PC-9 (cell line): ENCODE measurements at regions not wholly inside any gene's neighbourhood (a gene's known extent, or its start where the extent isn't known, plus 50 kb on each side); places are given as distances from the start of the nearest gene placed in this dataset.

Experiments used
- BruUV-seq: library from RNA; stranded (reverse); fragments of 400-500 nt; replicated peaks from 2 replicates; lab custom pipeline; 2021; lab: Mats Ljungman, UMichigan
- CTCF ChIA-PET: fragments of 300-600 bp; sonication (Branson Sonifier 250); formaldehyde crosslinking; loops from one replicate; lab custom pipeline; 2022; ENCODE audit warnings: antibody characterized with exemption; lab: Charles Lee
- POLR2A ChIA-PET: fragments of 300-600 bp; sonication (Branson Sonifier 250); formaldehyde crosslinking; loops from one replicate; lab custom pipeline; 2022; ENCODE audit warnings: antibody characterized with exemption; ENCODE audit not compliant: unreplicated experiment; lab: Charles Lee
- DNase-seq, 2 experiments: peaks; one replicate each; pipeline versions ENCODE4 v3.0.0 to v3.0.0-alpha.2; 2015 to 2022; ENCODE audit warnings: mixed read lengths in 1 of 2
- H2AFZ ChIP-seq: fragments of 200-600 bp; sonication (generic); 2 replicates; pipeline ENCODE4 v1.8.1; 2017; ENCODE audit warnings: antibody characterized with exemption
- H3F3A ChIP-seq: fragments of 200-600 bp; sonication (generic); 2 replicates; pipeline ENCODE4 v1.8.1; 2017; ENCODE audit warnings: antibody characterized with exemption, mild to moderate bottlenecking, low read depth; ENCODE audit not compliant: insufficient read depth
- H3K27ac ChIP-seq: fragments of 200-600 bp; sonication (generic); 2 replicates; pipeline ENCODE4 v1.6.1; 2016; ENCODE audit warnings: mixed run types
- H3K27me3 ChIP-seq: fragments of 200-600 bp; sonication (generic); 2 replicates; pipeline ENCODE4 v1.6.1; 2016; ENCODE audit warnings: low read depth, mixed run types; ENCODE audit not compliant: insufficient read depth
- H3K36me3 ChIP-seq: fragments of 200-600 bp; sonication (generic); 2 replicates; pipeline ENCODE4 v1.6.1; 2016; ENCODE audit warnings: low read depth, mixed run types
- H3K4me1 ChIP-seq: fragments of 200-600 bp; sonication (generic); replicated peaks from 2 replicates; pipeline ENCODE4 v1.6.1; 2016; ENCODE audit warnings: mixed run types; ENCODE audit not compliant: insufficient read depth
- H3K4me2 ChIP-seq: fragments of 200-600 bp; sonication (generic); 2 replicates; pipeline ENCODE4 v1.6.1; 2017; ENCODE audit warnings: mixed run types
- H3K4me3 ChIP-seq: fragments of 200-600 bp; sonication (generic); 2 replicates; pipeline ENCODE4 v1.6.1; 2016; ENCODE audit warnings: mixed run types
- H3K79me2 ChIP-seq: fragments of 200-600 bp; sonication (generic); 2 replicates; pipeline ENCODE4 v1.6.1; 2017; ENCODE audit warnings: low read depth, mixed run types
- H3K9me2 ChIP-seq: fragments of 200-600 bp; sonication (generic); 2 replicates; pipeline ENCODE4 v1.8.1; 2017; ENCODE audit warnings: mild to moderate bottlenecking; ENCODE audit not compliant: insufficient read depth
- H3K9me3 ChIP-seq: fragments of 200-600 bp; sonication (generic); 2 replicates; pipeline ENCODE4 v1.8.1; 2016; ENCODE audit warnings: low read depth; ENCODE audit not compliant: insufficient read depth
- H4K20me1 ChIP-seq: fragments of 200-600 bp; sonication (generic); 2 replicates; pipeline ENCODE4 v1.8.1; 2017; ENCODE audit not compliant: insufficient read depth
- EZH2 ChIP-seq: fragments of 200-600 bp; sonication (generic); IDR thresholded peaks from 2 replicates; pipeline ENCODE4 v1.8.0; 2017; ENCODE audit warnings: antibody characterized with exemption, low read depth
- intact Hi-C: fragments of 100-400 bp; cut with micrococcal nuclease; formaldehyde crosslinking; loops from one replicate; pipeline ENCODE4 v1.10.0; 2022; ENCODE audit not compliant: unreplicated experiment
- TF ChIP-seq, protein P1 (sequence below): fragments of 200-600 bp; sonication (generic); conservative IDR thresholded peaks from 2 replicates; pipeline ENCODE4 v1.6.1; 2017; ENCODE audit warnings: mixed run types, antibody characterized with exemption, mild to moderate bottlenecking, moderate library complexity

GRCh38 chr13:40197936-40198595 lies 468.4 kb downstream of the FOXO1 start:
- H3K79me2 ChIP-seq, result no peaks in the 10 kb centered on the region

DNA sequence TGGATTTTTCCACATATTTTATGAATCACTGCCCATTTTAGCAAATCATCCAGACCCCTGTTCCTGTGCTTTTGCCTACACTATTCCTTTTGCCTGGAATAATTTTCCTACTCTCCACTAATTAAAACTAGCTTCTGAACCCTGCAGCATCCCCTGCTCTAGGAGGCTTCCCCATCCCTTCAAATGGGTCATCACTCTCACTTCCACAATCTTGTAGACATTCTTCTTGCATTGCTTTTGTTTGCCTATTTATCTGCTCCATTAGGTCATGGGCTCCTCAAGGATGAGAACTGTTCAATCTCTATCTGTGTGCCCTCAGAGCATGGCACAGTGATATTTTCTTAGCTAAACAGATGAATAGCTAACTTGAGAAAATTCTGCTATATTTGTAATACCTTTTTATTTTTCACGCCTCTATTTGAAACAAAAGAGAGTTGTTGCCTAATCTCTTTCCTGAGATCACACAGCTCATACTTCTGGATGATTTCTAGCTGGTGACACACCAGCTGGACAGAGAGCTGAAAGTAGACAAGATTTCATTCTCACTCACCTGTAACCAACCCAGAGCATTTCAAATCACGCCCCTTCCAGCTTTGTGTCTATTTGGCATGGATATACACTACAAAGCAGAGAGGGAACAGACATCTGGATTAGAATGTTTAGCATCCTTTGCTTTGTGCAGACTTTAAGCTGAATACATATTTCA lies 466.0 kb downstream of the FOXO1 start:
- Histone ChIP-seq H3K27ac (no peak overlapping the region), H3K4me1 (no peaks in the 10 kb centered on the region), H2AFZ (no peak overlapping the region), H3K9me3 (no peaks in the 10 kb centered on the region), H3K79me2 (no peaks in the 10 kb centered on the region), H3K4me3 (no peak overlapping the region), H3K36me3 (no peaks in the 10 kb centered on the region), H3K4me2 (no peak overlapping the region), H4K20me1 (no peaks in the 10 kb centered on the region), H3K9me2 (no peaks in the 10 kb centered on the region), H3K27me3 (no peaks in the 10 kb centered on the region), H3F3A (no peaks in the 10 kb centered on the region)
- no peak for DNase-seq
- no TSS peak for BruUV-seq
- ChIA-PET CTCF (interaction anchor here (0.6 kb wide), 1 partner anchor 274 kb away, joined by 3 read pairs; no protein-coding TSS in a partner anchor), POLR2A (interaction anchor here (0.5 kb wide), 1 partner anchor 1103 kb away, joined by 5 read pairs; no protein-coding TSS in a partner anchor)
- no peak for TF ChIP-seq EZH2
- TF ChIP-seq, protein P1, sequence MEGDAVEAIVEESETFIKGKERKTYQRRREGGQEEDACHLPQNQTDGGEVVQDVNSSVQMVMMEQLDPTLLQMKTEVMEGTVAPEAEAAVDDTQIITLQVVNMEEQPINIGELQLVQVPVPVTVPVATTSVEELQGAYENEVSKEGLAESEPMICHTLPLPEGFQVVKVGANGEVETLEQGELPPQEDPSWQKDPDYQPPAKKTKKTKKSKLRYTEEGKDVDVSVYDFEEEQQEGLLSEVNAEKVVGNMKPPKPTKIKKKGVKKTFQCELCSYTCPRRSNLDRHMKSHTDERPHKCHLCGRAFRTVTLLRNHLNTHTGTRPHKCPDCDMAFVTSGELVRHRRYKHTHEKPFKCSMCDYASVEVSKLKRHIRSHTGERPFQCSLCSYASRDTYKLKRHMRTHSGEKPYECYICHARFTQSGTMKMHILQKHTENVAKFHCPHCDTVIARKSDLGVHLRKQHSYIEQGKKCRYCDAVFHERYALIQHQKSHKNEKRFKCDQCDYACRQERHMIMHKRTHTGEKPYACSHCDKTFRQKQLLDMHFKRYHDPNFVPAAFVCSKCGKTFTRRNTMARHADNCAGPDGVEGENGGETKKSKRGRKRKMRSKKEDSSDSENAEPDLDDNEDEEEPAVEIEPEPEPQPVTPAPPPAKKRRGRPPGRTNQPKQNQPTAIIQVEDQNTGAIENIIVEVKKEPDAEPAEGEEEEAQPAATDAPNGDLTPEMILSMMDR, result no peak
- intact Hi-C loops, result no loop called here

More at GRCh38 chr13:40197936-40198595, 468.4 kb downstream of the FOXO1 start:
- TF ChIP-seq EZH2, result no peak
- TF ChIP-seq, protein P1, result no peak
- Histone ChIP-seq H3F3A (no peaks in the 10 kb centered on the region), H3K4me2 (no peak overlapping the region), H3K27ac (no peak overlapping the region), H3K9me2 (no peaks in the 10 kb centered on the region), H3K36me3 (no peaks in the 10 kb centered on the region), H4K20me1 (no peaks in the 10 kb centered on the region), H3K9me3 (no peaks in the 10 kb centered on the region), H3K4me3 (no peak overlapping the region), H3K4me1 (no peaks in the 10 kb centered on the region), H3K27me3 (no peaks in the 10 kb centered on the region), H2AFZ (no peak overlapping the region)
- POLR2A ChIA-PET, result no interaction called here
- no peak for DNase-seq
- intact Hi-C loops, result no loop called here
- BruUV-seq, result no TSS peak
- CTCF ChIA-PET, result no interaction called here

- Histone ChIP-seq H3K4me3 (no peak overlapping the region), H3K27ac (no peak overlapping the region), H3K4me1 (no peaks in the 10 kb centered on the region), H4K20me1 (no peaks in the 10 kb centered on the region), H3K4me2 (no peak overlapping the region), H2AFZ (no peak overlapping the region), H3K27me3 (no peaks in the 10 kb centered on the region), H3K36me3 (no peaks in the 10 kb centered on the region), H3K9me2 (no peaks in the 10 kb centered on the region), H3K79me2 (no peaks in the 10 kb centered on the region), H3F3A (no peaks in the 10 kb centered on the region), H3K9me3 (no peaks in the 10 kb centered on the region)
- ChIA-PET CTCF (no interaction called here), POLR2A (interaction anchor here (0.6 kb wide), 1 partner anchor 32 kb away, joined by 4 read pairs; no protein-coding TSS in a partner anchor)
- no TSS peak for BruUV-seq
- intact Hi-C loops, result no loop called here
- TF ChIP-seq, protein P1, result no peak
- no peak for TF ChIP-seq EZH2
- DNase-seq, result no peak
These were observed 462.2 kb downstream of the FOXO1 start for GRCh38 chr13:40204246-40204645.
